Keratinocyte (primary cell): ENCODE measurements at regions not wholly inside any gene's neighbourhood (a gene's known extent, or its start where the extent isn't known, plus 50 kb on each side); places are given as distances from the start of the nearest gene placed in this dataset.
"Not testable (repeated sequence)": the region's sequence is repeated elsewhere in the genome, so short reads cannot be mapped to it uniquely, and the experiment has no call there.

Experiments used
- DNase-seq: peaks from one replicate; pipeline ENCODE4 v3.0.0-alpha.2; 2011; ENCODE audit warnings: low read depth, missing footprints, low spot score
- FAIRE-seq: peaks from 2 replicates; lab custom pipeline; 2011; peaks lifted over from hg19 to GRCh38; lab: Jason Lieb, UNC
- H2AFZ ChIP-seq: 2 replicates; pipeline ENCODE4 v1.6.0; 2012; ENCODE audit warnings: low read length, control low read depth, inconsistent platforms; ENCODE audit not compliant: control insufficient read depth
- H3K27ac ChIP-seq: 2 replicates; pipeline ENCODE4 v1.5.1; 2011; ENCODE audit warnings: low read length; ENCODE audit not compliant: control insufficient read depth, insufficient read depth
- H3K27me3 ChIP-seq: 3 replicates; pipeline ENCODE4 v1.6.0; 2011; ENCODE audit warnings: low read length; ENCODE audit not compliant: control insufficient read depth, insufficient read depth; ENCODE audit errors: extremely low read depth
- H3K36me3 ChIP-seq, 2 experiments: 2 replicates in 1 of 2; 3 replicates in 1 of 2; pipeline ENCODE4 v1.5.1; 2011; ENCODE audit warnings: low read length in 2 of 2, mild to moderate bottlenecking in 1 of 2; ENCODE audit not compliant: control insufficient read depth in 2 of 2, insufficient read depth in 2 of 2; ENCODE audit errors: extremely low read depth in 1 of 2
- H3K4me1 ChIP-seq: 3 replicates; pipeline ENCODE4 v1.5.1; 2011; ENCODE audit warnings: low read length; ENCODE audit not compliant: control insufficient read depth, insufficient read depth; ENCODE audit errors: extremely low read depth
- H3K4me2 ChIP-seq: 3 replicates; pipeline ENCODE4 v1.6.0; 2011; ENCODE audit warnings: low read depth, low read length; ENCODE audit not compliant: control insufficient read depth, insufficient read depth; ENCODE audit errors: extremely low read depth
- H3K4me3 ChIP-seq, 3 experiments: fragments of 200-600 bp in 1 of 3; sonication (generic) in 1 of 3; 2 replicates in 2 of 3; 3 replicates in 1 of 3; pipeline ENCODE4 v1.5.1; 2011 to 2016; ENCODE audit warnings: low read length in 3 of 3, mild to moderate bottlenecking in 3 of 3, control low read depth in 2 of 3, inconsistent platforms in 1 of 3, low read depth in 1 of 3, mixed read lengths in 1 of 3, mixed run types in 1 of 3, moderate library complexity in 1 of 3; ENCODE audit not compliant: control insufficient read depth in 2 of 3, insufficient read depth in 2 of 3; ENCODE audit errors: extremely low read depth in 1 of 3
- H3K79me2 ChIP-seq: 2 replicates; pipeline ENCODE4 v1.6.0; 2012; ENCODE audit warnings: low read length; ENCODE audit not compliant: control insufficient read depth, insufficient read depth
- H3K9ac ChIP-seq: 3 replicates; pipeline ENCODE4 v1.6.0; 2011; ENCODE audit warnings: low read length; ENCODE audit not compliant: control insufficient read depth, insufficient read depth; ENCODE audit errors: extremely low read depth
- H3K9me1 ChIP-seq: 3 replicates; pipeline ENCODE4 v1.6.0; 2011; ENCODE audit warnings: low read length; ENCODE audit not compliant: control insufficient read depth, insufficient read depth; ENCODE audit errors: extremely low read depth
- H3K9me3 ChIP-seq: 2 replicates; pipeline ENCODE4 v1.5.1; 2012; ENCODE audit warnings: low read depth, low read length; ENCODE audit not compliant: control insufficient read depth
- H4K20me1 ChIP-seq: 3 replicates; pipeline ENCODE4 v1.6.0; 2011; ENCODE audit warnings: low read length; ENCODE audit not compliant: control insufficient read depth, insufficient read depth; ENCODE audit errors: extremely low read depth
- EZH2 ChIP-seq: IDR thresholded peaks from one replicate; pipeline ENCODE4 v1.6.1; 2012; ENCODE audit warnings: inconsistent platforms, mild to moderate bottlenecking, low read length, moderate library complexity
- dilution Hi-C: fragments of 300-500 bp; cut with MboI; formaldehyde crosslinking; loops from one replicate; pipeline ENCODE4 v1.7.0; 2020; ENCODE audit warnings: low sequenced_read_pairs; ENCODE audit not compliant: extremely low pct_ligation_motif_present
- TF ChIP-seq, protein P1 (sequence below), 3 experiments: IDR thresholded peaks in 1 of 3; conservative IDR thresholded peaks in 1 of 3; optimal IDR thresholded peaks in 1 of 3; 2 replicates in 2 of 3; 3 replicates in 1 of 3; pipeline versions ENCODE3 to v1.5.1; 2011; ENCODE audit warnings: low read length in 3 of 3, mild to moderate bottlenecking in 3 of 3, moderate library complexity in 2 of 3, control low read depth in 1 of 3, inconsistent platforms in 1 of 3; ENCODE audit not compliant: insufficient read depth in 2 of 3; ENCODE audit errors: extremely low read depth in 1 of 3

DNA sequence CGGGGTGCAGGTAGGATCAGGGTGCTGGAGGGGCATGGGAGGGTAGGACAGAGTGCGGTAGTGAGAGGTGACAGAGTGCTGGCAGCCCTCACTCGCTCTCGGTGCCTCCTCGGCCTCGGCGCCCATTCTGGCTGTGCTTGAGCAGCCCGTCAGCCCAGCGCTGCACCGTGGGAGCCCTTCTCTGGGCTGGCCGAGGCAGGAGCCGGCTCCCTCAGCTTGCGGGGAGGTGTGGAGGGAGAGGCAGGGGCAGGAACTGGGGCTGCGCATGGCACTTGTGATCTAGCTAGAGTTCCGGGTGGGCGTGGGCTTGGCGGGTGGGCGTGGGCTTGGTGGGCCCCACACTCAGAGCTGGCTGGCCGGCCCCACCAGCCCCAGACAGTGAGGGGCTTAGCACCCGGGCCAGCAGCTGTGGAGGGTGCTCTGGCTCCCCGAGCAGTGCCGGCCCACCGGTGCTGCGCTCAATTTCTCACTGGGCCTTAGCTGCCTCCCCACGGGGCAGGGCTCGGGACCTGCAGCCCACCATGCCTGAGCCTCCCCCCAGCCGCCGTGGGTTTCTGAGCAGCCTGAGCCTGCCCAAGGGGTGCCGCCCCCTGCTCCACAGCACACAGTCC is 112.8 kb upstream of the DUSP22 start:
- Histone ChIP-seq H3K4me3 (no peak overlapping the region), H3K27ac (no peak overlapping the region), H3K9me3 (no peaks in the 10 kb centered on the region), H3K9me1 (no peaks in the 10 kb centered on the region), H3K27me3 (no peaks in the 10 kb centered on the region), H3K4me2 (no peak overlapping the region), H4K20me1 (no peaks in the 10 kb centered on the region), H3K79me2 (no peaks in the 10 kb centered on the region), H3K4me1 (no peaks in the 10 kb centered on the region), H3K9ac (no peak overlapping the region), H2AFZ (no peak overlapping the region), H3K36me3 (no peaks in the 10 kb centered on the region)
- TF ChIP-seq, protein P1, sequence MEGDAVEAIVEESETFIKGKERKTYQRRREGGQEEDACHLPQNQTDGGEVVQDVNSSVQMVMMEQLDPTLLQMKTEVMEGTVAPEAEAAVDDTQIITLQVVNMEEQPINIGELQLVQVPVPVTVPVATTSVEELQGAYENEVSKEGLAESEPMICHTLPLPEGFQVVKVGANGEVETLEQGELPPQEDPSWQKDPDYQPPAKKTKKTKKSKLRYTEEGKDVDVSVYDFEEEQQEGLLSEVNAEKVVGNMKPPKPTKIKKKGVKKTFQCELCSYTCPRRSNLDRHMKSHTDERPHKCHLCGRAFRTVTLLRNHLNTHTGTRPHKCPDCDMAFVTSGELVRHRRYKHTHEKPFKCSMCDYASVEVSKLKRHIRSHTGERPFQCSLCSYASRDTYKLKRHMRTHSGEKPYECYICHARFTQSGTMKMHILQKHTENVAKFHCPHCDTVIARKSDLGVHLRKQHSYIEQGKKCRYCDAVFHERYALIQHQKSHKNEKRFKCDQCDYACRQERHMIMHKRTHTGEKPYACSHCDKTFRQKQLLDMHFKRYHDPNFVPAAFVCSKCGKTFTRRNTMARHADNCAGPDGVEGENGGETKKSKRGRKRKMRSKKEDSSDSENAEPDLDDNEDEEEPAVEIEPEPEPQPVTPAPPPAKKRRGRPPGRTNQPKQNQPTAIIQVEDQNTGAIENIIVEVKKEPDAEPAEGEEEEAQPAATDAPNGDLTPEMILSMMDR (optimal IDR thresholded peaks at IDR 0.05 in 1 of 3, IDR thresholded peaks at IDR 0.05 in 1 of 3, conservative IDR thresholded peaks at IDR 0.05 in 1 of 3; ENCODE audit: extremely low read depth in 1 of 3, insufficient read depth in 2 of 3, low read length in 3 of 3): no peak
- no peak for TF ChIP-seq EZH2
- DNase-seq (no peak), FAIRE-seq (no peak)
- dilution Hi-C loops: no loop called here

DNA sequence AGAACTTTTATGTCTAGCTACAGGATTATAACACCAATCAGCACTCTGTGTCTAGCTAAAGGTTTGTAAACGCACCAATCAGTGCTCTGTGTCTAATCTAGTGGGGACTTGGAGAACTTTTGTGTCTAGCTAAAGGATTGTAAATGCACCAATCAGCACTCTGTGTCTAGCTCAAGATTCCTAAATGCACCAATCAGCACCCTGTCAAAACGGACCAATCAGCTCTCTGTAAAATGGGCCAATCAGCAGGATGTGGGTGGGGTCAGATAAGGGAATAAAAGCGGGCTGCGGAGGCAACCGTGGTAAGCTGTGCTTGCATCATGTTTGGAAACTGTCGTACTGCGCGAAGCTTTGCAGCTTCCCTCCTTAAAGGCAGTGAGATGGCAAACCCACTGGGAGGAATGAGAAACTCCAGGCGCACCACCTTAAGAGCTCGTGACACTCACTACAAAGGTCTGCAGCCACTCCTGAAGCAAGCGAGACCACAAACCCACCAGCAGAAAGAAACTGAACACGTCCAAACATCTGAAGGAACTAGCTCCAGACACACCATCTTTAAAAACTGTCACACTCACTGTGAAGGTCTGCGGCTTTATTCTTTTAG is 112.1 kb upstream of the DUSP22 start:
- H4K20me1 ChIP-seq, H3K27ac ChIP-seq, H3K27me3 ChIP-seq, dilution Hi-C loops, H2AFZ ChIP-seq, H3K4me3 ChIP-seq, H3K79me2 ChIP-seq, H3K9me1 ChIP-seq, H3K9ac ChIP-seq, H3K4me1 ChIP-seq, H3K36me3 ChIP-seq, DNase-seq, FAIRE-seq, H3K4me2 ChIP-seq, H3K9me3 ChIP-seq: not testable (repeated sequence)
